ENCODE measurements at regions not wholly inside any gene's neighbourhood (a gene's known extent, or its start where the extent isn't known, plus 50 kb on each side); places are given as distances from the start of the nearest gene placed in this dataset.

- no peak for TF ChIP-seq CTCF (conservative IDR thresholded peaks at IDR 0.05; ENCODE audit: low read depth, low read length)
- no peak for DNase-seq (ENCODE audit: low read depth)
- H3K4me3 ChIP-seq (ENCODE audit: low read depth, low read length), result no peak overlapping the region
Measured at GRCh38 chr3:13199006-13199776, 126.0 kb upstream of the IQSEC1 start.

DNA sequence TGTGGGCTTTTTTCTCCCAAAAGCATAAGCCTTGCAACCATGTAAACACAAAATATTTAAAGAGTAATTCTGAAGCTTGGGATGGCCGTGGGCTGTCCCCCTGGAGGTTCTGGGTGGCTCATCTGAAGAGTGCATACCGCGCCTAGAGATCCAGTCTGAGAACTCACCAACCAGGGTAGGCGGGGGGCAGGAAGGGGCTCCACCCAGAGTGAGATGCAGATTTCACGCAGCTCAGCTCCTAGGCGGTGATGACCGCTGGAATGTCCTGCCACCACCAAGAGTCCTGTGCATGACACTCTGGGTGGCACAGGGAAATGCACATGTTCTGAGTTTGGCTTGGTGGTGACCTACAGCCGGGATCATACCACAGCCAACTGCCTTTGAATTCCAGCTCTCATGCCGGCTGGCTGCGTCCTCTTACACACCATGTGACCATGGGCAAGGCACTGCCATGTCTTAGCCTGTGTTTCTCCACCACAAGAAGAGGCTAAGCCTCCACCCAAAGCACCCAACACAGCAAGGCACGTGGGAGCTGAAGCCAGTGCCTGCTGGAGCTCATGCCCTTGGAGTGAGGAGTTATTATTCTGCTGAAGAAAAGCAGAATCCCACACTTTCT, 125.1 kb upstream of the IQSEC1 start:
- DNase-seq (ENCODE audit: low read depth), result no peak
- H3K4me3 ChIP-seq (ENCODE audit: low read depth, low read length), result no peak overlapping the region
- TF ChIP-seq CTCF (conservative IDR thresholded peaks at IDR 0.05; ENCODE audit: low read depth, low read length), result no peak

DNA sequence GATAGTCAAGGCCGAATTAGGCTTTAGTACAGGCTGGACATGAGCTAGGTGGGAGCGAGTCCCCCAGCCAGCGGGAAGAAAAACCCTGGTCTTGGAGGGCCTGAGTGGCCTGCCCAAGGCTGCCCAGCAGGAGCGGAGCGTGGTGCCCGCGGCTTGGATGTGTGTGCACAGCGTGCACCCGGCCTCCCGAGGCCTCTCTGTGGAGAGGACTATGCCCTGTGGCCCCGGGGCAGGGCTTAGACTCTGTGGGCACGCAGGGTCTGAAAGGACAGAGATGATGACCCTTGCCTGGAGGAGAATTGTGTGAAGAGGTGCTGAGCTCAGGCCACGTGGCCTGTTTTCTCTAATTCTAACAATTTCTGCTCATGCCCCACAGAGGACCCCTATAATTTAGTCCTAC, 124.6 kb upstream of the IQSEC1 start:
- TF ChIP-seq CTCF (conservative IDR thresholded peaks at IDR 0.05; ENCODE audit: low read depth, low read length), result no peak
- no peak for DNase-seq (ENCODE audit: low read depth)
- H3K4me3 ChIP-seq (ENCODE audit: low read depth, low read length), result no peak overlapping the region

- no peak for TF ChIP-seq CTCF (conservative IDR thresholded peaks at IDR 0.05; ENCODE audit: low read depth, low read length)
- DNase-seq (ENCODE audit: low read depth), result no peak
- H3K4me3 ChIP-seq (ENCODE audit: low read depth, low read length), result no peak overlapping the region
Measured at GRCh38 chr3:13197281-13197680, 124.1 kb upstream of the IQSEC1 start.

DNA sequence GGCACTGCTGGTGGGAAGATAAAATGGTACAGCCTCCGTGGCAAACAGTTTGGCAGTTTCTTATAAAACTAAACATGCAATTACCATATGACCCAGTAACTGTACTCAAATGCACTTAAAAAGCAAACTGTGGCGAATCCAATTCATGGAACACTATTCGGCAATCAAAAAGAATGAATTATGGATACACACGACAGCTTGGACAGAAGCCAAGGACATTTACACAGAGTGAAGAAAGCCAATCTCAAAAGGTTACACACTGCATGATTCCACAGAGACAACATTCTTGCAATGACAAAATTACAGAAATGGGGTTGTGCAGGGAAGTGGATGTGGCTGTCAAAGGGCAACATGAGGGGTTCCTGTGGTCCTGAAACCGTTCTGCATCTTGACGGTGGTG, 122.1 kb upstream of the IQSEC1 start:
- TF ChIP-seq CTCF (conservative IDR thresholded peaks at IDR 0.05; ENCODE audit: low read depth, low read length), result no peak
- no peak overlapping the region for H3K4me3 ChIP-seq (ENCODE audit: low read depth, low read length)
- no peak for DNase-seq (ENCODE audit: low read depth)

DNA sequence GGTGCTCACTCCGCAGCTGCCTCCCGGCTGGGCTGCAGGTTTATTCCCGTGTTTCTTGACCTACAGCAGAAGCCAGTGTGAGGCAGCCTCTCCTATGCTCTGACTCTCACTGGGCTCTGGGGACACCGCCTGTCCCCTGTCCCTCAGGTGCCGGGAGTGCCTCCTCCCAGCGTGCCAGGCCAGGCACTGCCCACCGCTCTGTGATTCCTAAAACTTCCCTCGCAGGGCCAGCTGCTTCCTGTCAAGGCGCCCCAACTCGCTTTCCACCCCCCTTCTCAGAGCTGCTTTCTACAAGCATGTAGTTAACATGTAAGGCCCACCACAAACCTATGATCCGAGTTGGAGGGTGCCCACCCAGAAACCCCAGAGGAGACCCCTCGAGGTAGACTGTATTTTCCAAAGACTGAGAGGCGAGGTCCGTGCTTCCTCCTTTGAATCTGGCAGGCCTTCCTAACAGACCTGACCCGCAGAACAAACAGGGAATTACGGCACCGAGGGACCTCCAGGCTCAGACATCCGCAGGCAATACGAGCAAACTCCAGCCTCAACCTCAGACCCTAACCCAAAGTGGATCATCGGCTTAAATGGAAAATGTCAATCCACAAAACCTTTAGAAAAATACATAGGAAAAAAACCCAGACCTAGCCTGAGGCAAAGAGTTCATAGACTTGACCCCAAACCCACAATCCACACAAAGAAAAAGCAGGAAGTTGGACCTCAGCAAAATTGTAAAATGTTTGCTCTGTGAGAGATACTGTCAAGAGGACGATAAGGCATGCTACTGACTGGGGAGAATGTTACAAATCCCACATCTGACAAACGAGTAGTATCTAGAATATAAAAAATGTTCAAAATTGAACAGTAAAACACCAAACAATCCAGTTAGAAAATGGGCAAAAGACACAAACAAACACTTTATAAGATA, 121.3 kb upstream of the IQSEC1 start:
- no peak for DNase-seq (ENCODE audit: low read depth)
- TF ChIP-seq CTCF (conservative IDR thresholded peaks at IDR 0.05; ENCODE audit: low read depth, low read length), result no peak
- H3K4me3 ChIP-seq (ENCODE audit: low read depth, low read length), result no peak overlapping the region
